D721Med (cell line): ENCODE measurements at regions not wholly inside any gene's neighbourhood (a gene's known extent, or its start where the extent isn't known, plus 50 kb on each side); places are given as distances from the start of the nearest gene placed in this dataset.
"Not testable (repeated sequence)": the region's sequence is repeated elsewhere in the genome, so short reads cannot be mapped to it uniquely, and the experiment has no call there.

ENCODE experiments used
- DNase-seq: peaks from one replicate; pipeline ENCODE4 v3.0.0; 2011; ENCODE audit warnings: low spot score; ENCODE audit not compliant: insufficient read length
- FAIRE-seq: peaks from 2 replicates; lab custom pipeline; 2011; peaks lifted over from hg19 to GRCh38; lab: Jason Lieb, UNC
- TF ChIP-seq, protein P1 (sequence below): IDR thresholded peaks from 2 replicates; pipeline ENCODE4 v1.5.1; 2012; ENCODE audit warnings: mild to moderate bottlenecking, control low read depth; ENCODE audit not compliant: insufficient read depth; ENCODE audit errors: missing control alignments

DNA sequence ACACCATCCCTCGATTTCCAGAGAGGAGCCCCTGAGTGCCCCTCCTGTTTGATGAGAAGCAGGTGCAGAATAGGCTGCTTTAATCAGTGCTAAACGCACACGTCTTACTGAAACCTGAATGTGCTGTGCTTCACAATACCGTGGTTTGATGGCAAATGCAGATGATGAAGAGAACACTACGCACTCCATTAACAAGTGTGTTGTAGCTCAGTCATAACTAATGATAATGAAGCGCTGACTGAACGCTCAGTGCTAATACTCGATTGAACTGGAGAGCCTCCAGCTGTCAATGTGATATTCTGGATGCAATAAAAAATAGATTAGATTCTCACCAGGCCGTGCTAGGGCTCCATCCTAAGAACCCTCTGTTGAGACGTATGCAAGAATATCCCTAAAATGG lies 279.7 kb upstream of the PLPP4 start:
- FAIRE-seq (no peak), DNase-seq (no peak)
- TF ChIP-seq, protein P1, sequence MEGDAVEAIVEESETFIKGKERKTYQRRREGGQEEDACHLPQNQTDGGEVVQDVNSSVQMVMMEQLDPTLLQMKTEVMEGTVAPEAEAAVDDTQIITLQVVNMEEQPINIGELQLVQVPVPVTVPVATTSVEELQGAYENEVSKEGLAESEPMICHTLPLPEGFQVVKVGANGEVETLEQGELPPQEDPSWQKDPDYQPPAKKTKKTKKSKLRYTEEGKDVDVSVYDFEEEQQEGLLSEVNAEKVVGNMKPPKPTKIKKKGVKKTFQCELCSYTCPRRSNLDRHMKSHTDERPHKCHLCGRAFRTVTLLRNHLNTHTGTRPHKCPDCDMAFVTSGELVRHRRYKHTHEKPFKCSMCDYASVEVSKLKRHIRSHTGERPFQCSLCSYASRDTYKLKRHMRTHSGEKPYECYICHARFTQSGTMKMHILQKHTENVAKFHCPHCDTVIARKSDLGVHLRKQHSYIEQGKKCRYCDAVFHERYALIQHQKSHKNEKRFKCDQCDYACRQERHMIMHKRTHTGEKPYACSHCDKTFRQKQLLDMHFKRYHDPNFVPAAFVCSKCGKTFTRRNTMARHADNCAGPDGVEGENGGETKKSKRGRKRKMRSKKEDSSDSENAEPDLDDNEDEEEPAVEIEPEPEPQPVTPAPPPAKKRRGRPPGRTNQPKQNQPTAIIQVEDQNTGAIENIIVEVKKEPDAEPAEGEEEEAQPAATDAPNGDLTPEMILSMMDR, result no peak

DNA sequence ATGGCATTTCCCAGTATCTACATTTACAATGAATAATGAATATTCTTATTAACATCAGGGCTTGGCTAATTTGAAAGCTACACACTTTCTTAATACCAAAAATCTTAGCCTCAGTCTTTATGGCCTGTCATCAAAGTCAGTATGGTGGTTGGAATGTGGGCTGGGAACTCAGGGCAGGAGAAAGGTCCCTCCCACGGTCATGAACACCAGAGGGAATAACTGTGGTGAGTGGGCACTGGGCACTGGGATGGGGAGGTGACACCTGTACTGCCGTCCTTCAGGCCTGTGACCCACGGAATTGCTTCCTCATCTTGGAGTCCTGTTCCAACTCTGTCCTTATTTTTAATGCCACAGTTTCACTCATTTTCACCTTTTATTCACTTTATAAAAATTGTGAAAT lies 276.9 kb upstream of the PLPP4 start:
- DNase-seq, result no peak
- FAIRE-seq, result no peak
- TF ChIP-seq, protein P1, result no peak

DNA sequence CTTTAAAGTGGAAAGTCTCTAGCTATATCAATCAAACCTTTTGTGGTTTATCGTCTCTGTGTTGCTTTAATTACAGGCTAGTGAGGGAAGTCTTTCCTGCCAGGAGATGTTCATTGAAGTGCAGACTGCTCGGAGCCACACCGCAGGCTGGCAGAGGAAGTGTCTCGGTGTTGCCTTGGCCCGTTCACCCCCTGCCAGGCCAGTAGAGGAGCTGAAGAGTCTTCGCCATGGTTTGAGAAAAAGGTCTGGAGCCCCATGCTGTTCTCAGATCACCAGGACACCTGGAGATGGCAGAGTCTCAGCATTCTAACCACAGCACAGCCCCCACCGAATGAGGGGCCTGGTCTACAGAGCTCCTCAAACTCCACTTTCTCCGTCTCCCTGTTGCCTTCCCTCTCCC lies 275.9 kb upstream of the PLPP4 start:
- FAIRE-seq, result no peak
- TF ChIP-seq, protein P1, result no peak

DNA sequence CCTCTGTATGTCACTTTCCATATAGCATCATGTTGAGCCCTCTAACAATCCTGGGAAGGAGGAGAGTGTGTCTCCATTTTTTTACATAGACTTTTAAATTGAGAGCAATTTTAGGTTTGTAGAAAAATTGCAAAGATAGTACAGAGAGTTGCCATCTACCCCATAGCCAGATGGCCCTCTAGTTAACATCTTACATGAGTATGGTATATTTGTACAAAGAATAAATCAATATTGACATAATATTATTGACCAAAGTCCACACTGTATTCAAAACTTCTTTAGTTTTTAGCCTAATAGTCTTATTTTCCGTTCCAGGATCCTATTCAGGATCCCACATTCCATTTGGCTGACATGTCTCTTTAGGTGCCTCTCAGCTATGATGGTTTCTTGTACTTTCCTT lies 274.6 kb upstream of the PLPP4 start:
- TF ChIP-seq, protein P1, result no peak
- DNase-seq, result no peak
- no peak for FAIRE-seq

More for the DNA sequence above, 275.9 kb upstream of the PLPP4 start:
- DNase-seq, result no peak

DNA sequence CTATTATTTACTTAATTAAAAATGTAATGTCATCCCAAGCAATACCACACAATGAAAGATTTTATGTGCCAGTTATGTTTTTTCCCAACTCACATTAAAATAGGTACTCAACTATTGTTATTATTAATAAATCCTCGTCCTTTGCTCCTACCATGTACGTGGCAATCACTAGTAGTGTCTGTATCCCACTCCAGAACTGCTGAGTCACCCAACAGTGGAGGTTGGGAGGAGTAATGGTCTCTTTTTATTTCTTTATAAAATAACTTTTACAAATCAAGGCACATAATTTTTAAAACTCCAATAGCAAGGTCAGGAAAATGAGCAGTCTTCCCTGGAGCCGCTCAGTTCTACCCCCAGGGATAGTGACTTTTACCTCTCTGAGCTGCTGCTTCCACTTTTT lies 273.5 kb upstream of the PLPP4 start:
- TF ChIP-seq, protein P1, result no peak
- DNase-seq (no peak), FAIRE-seq (no peak)

DNA sequence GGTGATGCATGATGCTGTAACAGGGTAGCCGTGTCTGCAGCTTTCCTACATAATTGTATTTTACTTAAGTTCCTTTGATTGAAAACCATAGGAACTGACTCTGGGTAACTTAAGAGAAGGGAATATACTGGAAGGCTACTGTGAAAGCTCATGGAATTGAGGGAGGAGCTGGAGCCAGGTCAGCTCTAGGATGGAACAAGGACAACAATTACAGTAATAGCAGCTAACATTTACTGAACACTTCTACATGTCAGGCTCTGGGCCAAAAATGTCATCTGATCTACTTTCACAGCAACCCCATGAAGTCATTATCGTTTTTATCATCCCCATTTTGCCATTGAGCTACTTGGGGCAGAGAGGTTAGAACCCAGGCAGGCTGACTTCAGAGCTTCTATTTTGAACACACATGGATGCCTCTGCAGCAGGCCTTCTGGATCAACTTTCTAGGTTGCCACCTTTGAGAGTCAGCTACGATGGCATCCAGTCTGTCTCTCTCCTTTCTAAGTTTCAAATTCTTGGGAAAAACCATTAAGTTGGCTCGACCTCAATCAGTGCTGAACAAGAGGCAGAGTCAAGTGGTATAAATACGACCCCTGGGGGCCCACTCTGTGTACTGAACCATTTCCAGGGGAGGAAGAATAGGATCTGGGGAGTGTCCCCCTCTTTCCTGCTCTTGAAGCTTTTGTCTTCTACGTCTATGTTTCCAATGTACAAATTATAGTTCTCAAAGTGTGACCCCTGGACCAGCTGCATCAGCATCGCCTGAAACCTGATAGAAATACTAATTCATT lies 272.3 kb upstream of the PLPP4 start:
- DNase-seq, result no peak
- FAIRE-seq, result no peak
- TF ChIP-seq, protein P1, result peak; percentile 31

DNA sequence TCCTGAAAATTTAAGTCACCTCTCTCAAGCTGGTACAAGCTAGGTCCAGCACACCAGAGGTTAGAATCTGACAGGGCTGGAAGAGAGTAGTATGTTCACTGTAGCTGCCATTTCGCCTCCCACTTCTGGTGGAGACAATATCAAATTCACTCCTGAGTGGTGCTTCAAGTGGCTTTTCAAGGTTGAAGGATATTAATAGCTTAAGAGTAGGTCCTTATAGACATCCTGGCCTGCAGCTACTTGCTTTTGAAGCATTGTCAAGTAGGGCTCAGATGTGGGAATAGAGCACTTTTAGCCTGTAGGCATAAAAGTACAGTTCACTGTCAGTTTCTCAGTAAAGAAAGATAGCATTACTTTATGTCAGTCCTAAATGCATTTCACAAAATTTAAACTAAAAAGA lies 270.5 kb upstream of the PLPP4 start:
- no peak for DNase-seq
- FAIRE-seq, result no peak

DNA sequence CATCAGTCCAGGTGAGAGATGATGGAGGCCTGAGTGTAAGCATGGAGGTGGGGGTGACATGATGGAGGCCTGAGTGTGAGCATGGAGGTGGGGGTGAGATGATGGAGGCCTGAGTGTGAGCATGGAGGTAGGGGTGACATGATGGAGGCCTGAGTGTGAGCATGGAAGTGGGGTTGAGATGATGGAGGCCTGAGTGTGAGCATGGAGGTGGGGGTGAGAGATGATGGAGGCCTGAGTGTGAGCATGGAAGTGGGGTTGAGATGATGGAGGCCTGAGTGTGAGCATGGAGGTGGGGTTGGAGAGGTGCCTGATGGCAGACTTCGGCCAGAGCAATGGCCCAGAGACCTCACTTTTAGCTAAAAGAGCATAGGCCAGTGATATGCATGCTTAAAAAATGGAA lies 269.9 kb upstream of the PLPP4 start:
- FAIRE-seq, result not testable (repeated sequence)

More for the DNA sequence above, 270.5 kb upstream of the PLPP4 start:
- TF ChIP-seq, protein P1, result no peak

More for the DNA sequence above, 269.9 kb upstream of the PLPP4 start:
- not testable (repeated sequence) for DNase-seq
